GM23338 (cell line): ENCODE measurements at regions not wholly inside any gene's neighbourhood (a gene's known extent, or its start where the extent isn't known, plus 50 kb on each side); places are given as distances from the start of the nearest gene placed in this dataset.

Experiments used
- EZH2phosphoT487 ChIP-seq: fragments of 200-600 bp; sonication (generic); IDR thresholded peaks from one replicate; pipeline ENCODE4 v1.8.1; 2018; ENCODE audit warnings: antibody characterized with exemption; ENCODE audit not compliant: unreplicated experiment
- TF ChIP-seq, protein P1 (sequence below): IDR thresholded peaks from one replicate; pipeline ENCODE4 v1.6.1; 2018; ENCODE audit warnings: antibody characterized with exemption; ENCODE audit not compliant: unreplicated experiment
- TF ChIP-seq, protein P2 (sequence below), 2 experiments: fragments of 200-600 bp in 1 of 2; sonication (generic) in 1 of 2; conservative IDR thresholded peaks; 2 replicates each; pipeline versions ENCODE4 v1.5.1 to v1.6.1; 2016 to 2017; ENCODE audit warnings: antibody characterized with exemption in 2 of 2, low read depth in 2 of 2, mild to moderate bottlenecking in 2 of 2, moderate library complexity in 1 of 2
- TF ChIP-seq, protein P3 (sequence below): IDR thresholded peaks from 2 replicates; pipeline ENCODE4 v1.6.1; 2016; ENCODE audit warnings: antibody characterized with exemption

DNA sequence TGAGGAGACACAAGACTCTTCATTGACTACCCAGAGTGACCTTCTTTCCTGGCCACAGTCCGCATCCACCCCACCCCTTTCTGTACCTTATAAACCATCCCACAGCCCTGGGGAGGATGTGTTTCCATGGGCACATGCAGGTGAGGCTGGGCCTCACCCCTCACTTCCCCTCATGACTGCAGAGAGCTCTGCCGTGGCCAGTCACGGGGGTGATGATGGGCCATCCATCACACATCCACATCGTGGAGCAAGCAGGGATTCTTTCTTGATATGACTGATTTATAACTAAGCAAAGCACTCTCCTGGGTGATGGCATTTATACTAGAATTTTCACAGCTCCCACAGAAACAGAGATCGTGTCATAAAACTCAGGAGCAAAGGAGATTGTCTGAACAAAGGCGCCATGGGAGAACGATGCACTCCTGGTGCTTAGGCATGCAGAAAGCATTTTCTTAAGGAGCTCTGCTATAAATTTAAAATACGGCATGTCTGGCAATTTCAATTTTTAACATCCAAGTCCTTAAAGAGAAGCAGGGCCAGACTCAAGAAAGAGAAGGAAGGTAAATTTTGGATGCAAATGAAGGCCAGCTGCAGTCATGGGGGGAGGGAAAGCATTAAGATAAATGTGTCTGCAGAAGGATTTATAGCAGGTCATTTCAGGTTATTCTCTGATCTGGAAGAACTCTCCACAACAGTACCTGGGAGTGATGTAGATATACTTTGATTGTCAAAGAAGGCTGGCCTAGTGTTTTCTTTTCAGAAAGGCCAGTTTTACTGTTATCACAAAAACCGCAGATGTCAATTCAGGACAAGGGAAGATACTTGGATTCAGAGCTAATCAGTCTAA, 777.0 kb downstream of the C6orf118 start:
- TF ChIP-seq, protein P1, sequence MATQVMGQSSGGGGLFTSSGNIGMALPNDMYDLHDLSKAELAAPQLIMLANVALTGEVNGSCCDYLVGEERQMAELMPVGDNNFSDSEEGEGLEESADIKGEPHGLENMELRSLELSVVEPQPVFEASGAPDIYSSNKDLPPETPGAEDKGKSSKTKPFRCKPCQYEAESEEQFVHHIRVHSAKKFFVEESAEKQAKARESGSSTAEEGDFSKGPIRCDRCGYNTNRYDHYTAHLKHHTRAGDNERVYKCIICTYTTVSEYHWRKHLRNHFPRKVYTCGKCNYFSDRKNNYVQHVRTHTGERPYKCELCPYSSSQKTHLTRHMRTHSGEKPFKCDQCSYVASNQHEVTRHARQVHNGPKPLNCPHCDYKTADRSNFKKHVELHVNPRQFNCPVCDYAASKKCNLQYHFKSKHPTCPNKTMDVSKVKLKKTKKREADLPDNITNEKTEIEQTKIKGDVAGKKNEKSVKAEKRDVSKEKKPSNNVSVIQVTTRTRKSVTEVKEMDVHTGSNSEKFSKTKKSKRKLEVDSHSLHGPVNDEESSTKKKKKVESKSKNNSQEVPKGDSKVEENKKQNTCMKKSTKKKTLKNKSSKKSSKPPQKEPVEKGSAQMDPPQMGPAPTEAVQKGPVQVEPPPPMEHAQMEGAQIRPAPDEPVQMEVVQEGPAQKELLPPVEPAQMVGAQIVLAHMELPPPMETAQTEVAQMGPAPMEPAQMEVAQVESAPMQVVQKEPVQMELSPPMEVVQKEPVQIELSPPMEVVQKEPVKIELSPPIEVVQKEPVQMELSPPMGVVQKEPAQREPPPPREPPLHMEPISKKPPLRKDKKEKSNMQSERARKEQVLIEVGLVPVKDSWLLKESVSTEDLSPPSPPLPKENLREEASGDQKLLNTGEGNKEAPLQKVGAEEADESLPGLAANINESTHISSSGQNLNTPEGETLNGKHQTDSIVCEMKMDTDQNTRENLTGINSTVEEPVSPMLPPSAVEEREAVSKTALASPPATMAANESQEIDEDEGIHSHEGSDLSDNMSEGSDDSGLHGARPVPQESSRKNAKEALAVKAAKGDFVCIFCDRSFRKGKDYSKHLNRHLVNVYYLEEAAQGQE = no peak
- TF ChIP-seq, protein P2, sequence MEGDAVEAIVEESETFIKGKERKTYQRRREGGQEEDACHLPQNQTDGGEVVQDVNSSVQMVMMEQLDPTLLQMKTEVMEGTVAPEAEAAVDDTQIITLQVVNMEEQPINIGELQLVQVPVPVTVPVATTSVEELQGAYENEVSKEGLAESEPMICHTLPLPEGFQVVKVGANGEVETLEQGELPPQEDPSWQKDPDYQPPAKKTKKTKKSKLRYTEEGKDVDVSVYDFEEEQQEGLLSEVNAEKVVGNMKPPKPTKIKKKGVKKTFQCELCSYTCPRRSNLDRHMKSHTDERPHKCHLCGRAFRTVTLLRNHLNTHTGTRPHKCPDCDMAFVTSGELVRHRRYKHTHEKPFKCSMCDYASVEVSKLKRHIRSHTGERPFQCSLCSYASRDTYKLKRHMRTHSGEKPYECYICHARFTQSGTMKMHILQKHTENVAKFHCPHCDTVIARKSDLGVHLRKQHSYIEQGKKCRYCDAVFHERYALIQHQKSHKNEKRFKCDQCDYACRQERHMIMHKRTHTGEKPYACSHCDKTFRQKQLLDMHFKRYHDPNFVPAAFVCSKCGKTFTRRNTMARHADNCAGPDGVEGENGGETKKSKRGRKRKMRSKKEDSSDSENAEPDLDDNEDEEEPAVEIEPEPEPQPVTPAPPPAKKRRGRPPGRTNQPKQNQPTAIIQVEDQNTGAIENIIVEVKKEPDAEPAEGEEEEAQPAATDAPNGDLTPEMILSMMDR (conservative IDR thresholded peaks at IDR 0.05; ENCODE audit: low read depth in 2 of 2) = no peak
- TF ChIP-seq, protein P3, sequence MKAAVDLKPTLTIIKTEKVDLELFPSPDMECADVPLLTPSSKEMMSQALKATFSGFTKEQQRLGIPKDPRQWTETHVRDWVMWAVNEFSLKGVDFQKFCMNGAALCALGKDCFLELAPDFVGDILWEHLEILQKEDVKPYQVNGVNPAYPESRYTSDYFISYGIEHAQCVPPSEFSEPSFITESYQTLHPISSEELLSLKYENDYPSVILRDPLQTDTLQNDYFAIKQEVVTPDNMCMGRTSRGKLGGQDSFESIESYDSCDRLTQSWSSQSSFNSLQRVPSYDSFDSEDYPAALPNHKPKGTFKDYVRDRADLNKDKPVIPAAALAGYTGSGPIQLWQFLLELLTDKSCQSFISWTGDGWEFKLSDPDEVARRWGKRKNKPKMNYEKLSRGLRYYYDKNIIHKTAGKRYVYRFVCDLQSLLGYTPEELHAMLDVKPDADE = no peak
- TF ChIP-seq EZH2phosphoT487 = no peak
